DLD1 (cell line): ENCODE measurements at regions not wholly inside any gene's neighbourhood (a gene's known extent, or its start where the extent isn't known, plus 50 kb on each side); places are given as distances from the start of the nearest gene placed in this dataset.

Experiments used
- in situ Hi-C: cut with HindIII; loops from 2 replicates; pipeline ENCODE4 v1.10.0; 2017; ENCODE audit warnings: low sequenced_read_pairs

- in situ Hi-C loops = no loop called here
Measured at GRCh38 chr1:218754477-218754876, 409.3 kb downstream of the TGFB2 start.

GRCh38 chr1:218755128-218755527 lies 410.0 kb downstream of the TGFB2 start:
- in situ Hi-C loops = no loop called here

- in situ Hi-C loops = no loop called here
Measured at GRCh38 chr1:218759795-218760194, 413.9 kb upstream of the LYPLAL1 start.

GRCh38 chr1:218760601-218761570 lies 412.8 kb upstream of the LYPLAL1 start:
- in situ Hi-C loops = no loop called here

GRCh38 chr1:218763538-218763937 lies 410.1 kb upstream of the LYPLAL1 start:
- in situ Hi-C loops = no loop called here

GRCh38 chr1:218765753-218766152 lies 407.9 kb upstream of the LYPLAL1 start:
- in situ Hi-C loops = no loop called here

- in situ Hi-C loops = no loop called here
Measured at GRCh38 chr1:218771931-218772330, 401.7 kb upstream of the LYPLAL1 start.

- in situ Hi-C loops = no loop called here
Measured at GRCh38 chr1:218772575-218772974, 401.1 kb upstream of the LYPLAL1 start.

- in situ Hi-C loops = no loop called here
Measured at GRCh38 chr1:218775501-218776021, 398.1 kb upstream of the LYPLAL1 start.

GRCh38 chr1:218778257-218779126 lies 395.2 kb upstream of the LYPLAL1 start:
- in situ Hi-C loops = no loop called here

GRCh38 chr1:218779341-218780100 lies 394.2 kb upstream of the LYPLAL1 start:
- in situ Hi-C loops = no loop called here

GRCh38 chr1:218783131-218783530 lies 390.5 kb upstream of the LYPLAL1 start:
- in situ Hi-C loops = no loop called here

GRCh38 chr1:218783916-218784315 lies 389.8 kb upstream of the LYPLAL1 start:
- in situ Hi-C loops = no loop called here

- in situ Hi-C loops = no loop called here
Measured at GRCh38 chr1:218785928-218786327, 387.8 kb upstream of the LYPLAL1 start.

GRCh38 chr1:218787826-218788225 lies 385.9 kb upstream of the LYPLAL1 start:
- in situ Hi-C loops = no loop called here

GRCh38 chr1:218796773-218797172 lies 376.9 kb upstream of the LYPLAL1 start:
- in situ Hi-C loops = no loop called here

- in situ Hi-C loops = no loop called here
Measured at GRCh38 chr1:218802799-218803198, 370.9 kb upstream of the LYPLAL1 start.

GRCh38 chr1:218803351-218803997 lies 370.2 kb upstream of the LYPLAL1 start:
- in situ Hi-C loops = no loop called here

GRCh38 chr1:218804014-218804785 lies 369.5 kb upstream of the LYPLAL1 start:
- in situ Hi-C loops = no loop called here
